ENCODE measurements at regions not wholly inside any gene's neighbourhood (a gene's known extent, or its start where the extent isn't known, plus 50 kb on each side); places are given as distances from the start of the nearest gene placed in this dataset.

DNA sequence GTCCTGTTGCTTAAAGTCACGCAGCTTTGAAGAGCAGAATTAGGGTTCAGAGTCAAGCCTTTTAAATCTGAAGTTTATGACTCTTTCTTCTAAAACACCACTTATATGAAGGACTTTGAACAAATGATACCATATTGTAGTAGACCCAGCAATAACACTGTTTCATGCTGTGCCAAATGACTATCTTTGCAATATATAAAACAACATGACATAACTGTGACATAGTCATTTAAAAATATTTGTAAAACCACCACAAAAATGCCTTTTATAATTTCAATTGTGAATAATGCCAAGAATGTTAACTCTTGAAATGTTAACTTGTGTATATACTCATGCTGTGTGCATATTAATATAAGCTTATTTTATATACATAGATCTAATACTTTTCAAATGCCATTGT lies 452.1 kb upstream of the NEGR1 start:
- Histone ChIP-seq H3K27ac (ENCODE audit: insufficient read depth, low read length, poor library complexity, severe bottlenecking) (no peak overlapping the region), H3K9me3 (ENCODE audit: control insufficient read depth in 2 of 2, low read length in 2 of 2) (peaks cover 0 to 6% of the 10 kb centered on the region in 2 experiments), H3K36me3 (ENCODE audit: control insufficient read depth, insufficient read depth, low read length) (no peaks in the 10 kb centered on the region), H3K27me3 (ENCODE audit: control insufficient read depth, insufficient read depth, low read length) (no peaks in the 10 kb centered on the region), H3K4me1 (ENCODE audit: control insufficient read depth, insufficient read depth, low read length, poor library complexity, severe bottlenecking) (no peaks in the 10 kb centered on the region), H3K4me3 (ENCODE audit: low read depth, low read length) (no peak overlapping the region)
- H3K9me3 Mint-ChIP-seq = peaks cover 0 to 41% (median 6%) of the 10 kb centered on the region in 7 donors
- H3K27ac Mint-ChIP-seq = no peak overlapping the region
- no peaks in the 10 kb centered on the region for H3K27me3 Mint-ChIP-seq
- DNase-seq (no peak), ATAC-seq (ENCODE audit: low read depth in 2 of 2) (no peak)
- no peak overlapping the region for H3K4me3 Mint-ChIP-seq
- H3K4me1 Mint-ChIP-seq = no peaks in the 10 kb centered on the region
- H3K36me3 Mint-ChIP-seq = no peaks in the 10 kb centered on the region

DNA sequence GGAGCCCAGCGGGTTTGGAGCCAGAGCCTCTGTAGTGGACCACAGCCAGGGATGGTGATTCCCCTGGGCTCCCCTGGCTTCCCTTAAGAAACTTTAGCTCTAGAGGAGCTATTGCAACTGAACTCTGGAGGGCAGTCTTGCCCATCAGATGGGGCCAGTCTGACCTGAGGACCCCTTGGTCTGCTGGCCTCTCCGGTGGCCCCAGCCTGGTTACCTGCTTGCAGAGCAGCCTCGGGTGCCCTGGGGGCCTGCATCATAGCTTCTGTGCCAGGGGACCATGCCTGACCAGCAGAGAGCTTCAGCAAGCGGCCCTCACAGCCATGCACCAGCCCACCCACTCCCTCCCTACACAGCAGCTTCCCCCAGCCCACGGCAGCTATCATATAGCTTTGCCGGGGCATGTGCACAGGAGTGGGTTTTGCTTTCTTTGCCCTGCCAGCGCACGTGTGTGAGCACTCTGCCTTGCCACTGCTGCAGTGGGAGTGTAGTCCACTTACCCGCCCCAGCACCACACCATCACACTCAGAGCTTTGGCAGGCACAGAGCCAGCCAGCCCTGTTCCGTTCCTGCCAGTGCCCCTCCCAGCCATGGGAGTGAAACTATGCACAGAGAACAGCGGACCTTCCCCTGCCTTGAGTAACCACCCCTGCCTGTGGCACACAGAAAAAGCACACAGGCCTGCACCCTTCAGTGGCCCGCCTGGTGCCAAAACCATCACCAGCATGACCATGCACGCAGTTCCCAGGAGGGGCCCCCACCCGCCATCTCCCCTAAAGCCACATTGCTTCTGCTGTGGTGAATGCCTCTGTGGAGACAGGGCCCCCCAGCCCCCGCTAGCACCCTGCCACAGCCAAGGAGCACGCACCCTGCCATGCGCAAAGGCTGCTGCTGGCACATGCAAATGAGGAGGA lies 442.9 kb upstream of the NEGR1 start:
- Mint-ChIP-seq H3K4me1 (no peaks in the 10 kb centered on the region), H3K36me3 (no peaks in the 10 kb centered on the region), H3K4me3 (no peak overlapping the region), H3K9me3 (peaks cover 0 to 16% (median 8%) of the 10 kb centered on the region in 7 donors), H3K27me3 (no peaks in the 10 kb centered on the region), H3K27ac (no peak overlapping the region)
- no peaks in the 10 kb centered on the region for H3K27me3 ChIP-seq (ENCODE audit: control insufficient read depth, insufficient read depth, low read length)
- H3K36me3 ChIP-seq (ENCODE audit: control insufficient read depth, insufficient read depth, low read length) = no peaks in the 10 kb centered on the region
- no peak overlapping the region for H3K27ac ChIP-seq (ENCODE audit: insufficient read depth, low read length, poor library complexity, severe bottlenecking)
- no peaks in the 10 kb centered on the region for H3K4me1 ChIP-seq (ENCODE audit: control insufficient read depth, insufficient read depth, low read length, poor library complexity, severe bottlenecking)
- no peak overlapping the region for H3K4me3 ChIP-seq (ENCODE audit: low read depth, low read length)
- ATAC-seq (ENCODE audit: low read depth in 2 of 2) = no peak
- H3K9me3 ChIP-seq (ENCODE audit: control insufficient read depth in 2 of 2, low read length in 2 of 2) = peaks cover 0 to 6% of the 10 kb centered on the region in 2 experiments
- DNase-seq = no peak

DNA sequence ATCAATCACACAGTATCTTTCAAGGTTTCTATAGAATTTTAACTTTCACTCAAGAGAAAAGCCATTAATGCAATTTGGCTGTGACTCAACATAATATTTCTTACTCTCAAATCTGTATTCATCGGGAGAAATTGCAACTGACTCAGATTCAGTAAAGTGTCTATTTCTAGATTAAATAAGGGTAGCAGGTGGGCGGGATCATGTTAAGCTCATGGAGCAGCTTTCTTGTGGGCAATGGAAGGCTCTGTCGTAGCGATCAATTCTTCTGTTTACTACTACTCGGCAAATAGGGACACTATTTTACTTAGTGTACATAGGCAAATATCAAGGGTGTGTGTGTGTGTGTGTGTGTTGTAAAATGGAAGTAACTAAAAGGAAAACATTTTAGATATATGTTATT lies 423.6 kb upstream of the NEGR1 start:
- no peak overlapping the region for H3K4me3 ChIP-seq (ENCODE audit: low read depth, low read length)
- DNase-seq = no peak
- no peak overlapping the region for H3K27ac ChIP-seq (ENCODE audit: insufficient read depth, low read length, poor library complexity, severe bottlenecking)
- Mint-ChIP-seq H3K9me3 (peaks cover 0 to 16% (median 4%) of the 10 kb centered on the region in 7 donors), H3K4me1 (no peaks in the 10 kb centered on the region), H3K27ac (no peak overlapping the region), H3K36me3 (no peaks in the 10 kb centered on the region), H3K4me3 (no peak overlapping the region), H3K27me3 (no peaks in the 10 kb centered on the region)
- no peak for ATAC-seq (ENCODE audit: low read depth in 2 of 2)
- H3K4me1 ChIP-seq (ENCODE audit: control insufficient read depth, insufficient read depth, low read length, poor library complexity, severe bottlenecking) = no peaks in the 10 kb centered on the region
- no peaks in the 10 kb centered on the region for H3K27me3 ChIP-seq (ENCODE audit: control insufficient read depth, insufficient read depth, low read length)
- H3K9me3 ChIP-seq (ENCODE audit: control insufficient read depth in 2 of 2, low read length in 2 of 2) = peaks cover 0 to 8% of the 10 kb centered on the region in 2 experiments
- no peaks in the 10 kb centered on the region for H3K36me3 ChIP-seq (ENCODE audit: control insufficient read depth, insufficient read depth, low read length)

DNA sequence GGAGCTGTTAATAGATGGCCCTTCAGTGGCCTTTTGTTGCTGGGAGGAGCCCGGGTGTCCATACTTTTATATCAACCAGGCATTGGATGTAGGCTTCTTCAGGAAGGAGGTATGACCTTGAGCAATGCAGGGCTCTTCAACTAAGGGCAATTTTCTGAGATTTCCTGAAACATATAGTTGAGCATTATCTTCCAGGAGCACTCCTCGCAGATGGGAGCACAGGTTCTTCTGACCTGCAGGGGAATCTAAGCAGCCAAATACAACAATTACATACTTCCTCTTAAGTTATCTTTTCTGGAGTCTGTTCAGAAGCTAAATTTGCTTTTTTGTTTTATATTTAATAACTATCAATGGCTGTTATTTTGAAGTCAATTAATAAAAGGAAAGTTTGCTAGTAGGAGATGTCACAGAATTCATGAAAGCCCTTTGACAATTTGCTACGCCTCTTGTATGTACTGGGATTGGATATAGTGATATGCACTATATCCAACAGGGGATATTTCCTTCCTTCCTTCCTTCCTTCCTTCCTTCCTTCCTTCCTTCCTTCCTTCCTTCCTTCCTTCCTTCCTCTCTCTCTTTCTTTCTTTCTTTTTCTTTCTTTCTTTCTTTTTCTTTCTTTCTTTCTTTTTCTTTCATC lies 422.6 kb upstream of the NEGR1 start:
- Mint-ChIP-seq H3K4me3 (no peak overlapping the region), H3K27ac (no peak overlapping the region), H3K36me3 (no peaks in the 10 kb centered on the region), H3K27me3 (no peaks in the 10 kb centered on the region), H3K9me3 (peaks cover 0 to 16% (median 2%) of the 10 kb centered on the region in 7 donors), H3K4me1 (no peaks in the 10 kb centered on the region)
- ATAC-seq (ENCODE audit: low read depth in 2 of 2) = no peak
- no peak overlapping the region for H3K4me3 ChIP-seq (ENCODE audit: low read depth, low read length)
- no peak overlapping the region for H3K27ac ChIP-seq (ENCODE audit: insufficient read depth, low read length, poor library complexity, severe bottlenecking)
- no peak for DNase-seq
- H3K36me3 ChIP-seq (ENCODE audit: control insufficient read depth, insufficient read depth, low read length) = no peaks in the 10 kb centered on the region
- peaks cover 0 to 5% of the 10 kb centered on the region in 2 experiments for H3K9me3 ChIP-seq (ENCODE audit: control insufficient read depth in 2 of 2, low read length in 2 of 2)
- no peaks in the 10 kb centered on the region for H3K27me3 ChIP-seq (ENCODE audit: control insufficient read depth, insufficient read depth, low read length)
- no peaks in the 10 kb centered on the region for H3K4me1 ChIP-seq (ENCODE audit: control insufficient read depth, insufficient read depth, low read length, poor library complexity, severe bottlenecking)

DNA sequence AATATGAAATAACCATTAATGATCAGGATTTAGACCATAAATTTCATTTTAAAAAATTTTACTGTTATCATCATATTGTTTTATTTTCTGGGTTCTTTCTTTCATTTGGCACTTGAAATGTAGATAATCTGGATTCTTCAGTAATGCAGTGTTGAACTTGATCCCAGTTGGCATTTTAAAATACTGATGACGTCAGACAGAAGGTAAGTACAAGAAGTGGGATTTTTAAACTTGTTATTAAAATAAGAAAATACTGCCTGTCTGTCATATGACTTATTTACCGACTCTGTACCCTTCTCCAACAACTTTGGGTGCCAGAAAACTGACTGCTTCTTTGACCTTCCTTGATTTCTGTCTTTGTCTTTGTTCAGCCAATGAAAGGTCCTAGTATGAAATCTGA lies 415.1 kb upstream of the NEGR1 start:
- DNase-seq (no peak), ATAC-seq (ENCODE audit: low read depth in 2 of 2) (no peak)
- Histone ChIP-seq H3K4me1 (ENCODE audit: control insufficient read depth, insufficient read depth, low read length, poor library complexity, severe bottlenecking) (no peaks in the 10 kb centered on the region), H3K4me3 (ENCODE audit: low read depth, low read length) (no peak overlapping the region), H3K9me3 (ENCODE audit: control insufficient read depth in 2 of 2, low read length in 2 of 2) (peaks cover 0 to 6% of the 10 kb centered on the region in 2 experiments), H3K27me3 (ENCODE audit: control insufficient read depth, insufficient read depth, low read length) (no peaks in the 10 kb centered on the region), H3K36me3 (ENCODE audit: control insufficient read depth, insufficient read depth, low read length) (no peaks in the 10 kb centered on the region), H3K27ac (ENCODE audit: insufficient read depth, low read length, poor library complexity, severe bottlenecking) (no peak overlapping the region)
- Mint-ChIP-seq H3K36me3 (no peaks in the 10 kb centered on the region), H3K4me1 (no peaks in the 10 kb centered on the region), H3K4me3 (no peak overlapping the region), H3K9me3 (peaks cover 2 to 42% (median 12%) of the 10 kb centered on the region in 7 donors), H3K27ac (no peak overlapping the region), H3K27me3 (no peaks in the 10 kb centered on the region)

DNA sequence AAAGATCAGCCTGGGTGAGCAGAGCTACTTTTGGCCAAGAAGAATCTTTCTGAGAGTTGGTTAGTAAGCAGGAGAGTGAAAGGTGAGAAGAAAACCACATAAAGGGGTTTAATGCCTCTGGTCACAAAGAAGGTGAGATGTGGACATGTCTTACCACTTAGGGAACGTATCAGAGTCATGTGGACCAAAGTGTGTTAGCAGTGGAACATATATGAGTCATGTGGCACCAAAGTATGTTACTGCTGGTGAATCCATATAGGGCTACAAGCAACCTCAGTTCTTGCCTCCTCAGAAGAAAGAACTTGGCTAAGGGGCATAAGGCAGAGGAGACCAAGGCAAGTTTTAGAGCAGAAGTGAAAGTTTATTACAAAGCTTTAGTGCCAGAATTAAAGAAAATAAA lies 411.6 kb upstream of the NEGR1 start:
- Histone ChIP-seq H3K9me3 (ENCODE audit: control insufficient read depth in 2 of 2, low read length in 2 of 2) (peaks cover 0 to 11% of the 10 kb centered on the region in 2 experiments), H3K4me3 (ENCODE audit: low read depth, low read length) (no peak overlapping the region), H3K36me3 (ENCODE audit: control insufficient read depth, insufficient read depth, low read length) (no peaks in the 10 kb centered on the region), H3K27me3 (ENCODE audit: control insufficient read depth, insufficient read depth, low read length) (no peaks in the 10 kb centered on the region), H3K27ac (ENCODE audit: insufficient read depth, low read length, poor library complexity, severe bottlenecking) (no peak overlapping the region), H3K4me1 (ENCODE audit: control insufficient read depth, insufficient read depth, low read length, poor library complexity, severe bottlenecking) (no peaks in the 10 kb centered on the region)
- no peaks in the 10 kb centered on the region for H3K36me3 Mint-ChIP-seq
- ATAC-seq (ENCODE audit: low read depth in 2 of 2) (no peak), DNase-seq (no peak)
- no peaks in the 10 kb centered on the region for H3K4me1 Mint-ChIP-seq
- peaks cover 0 to 42% (median 10%) of the 10 kb centered on the region in 7 donors for H3K9me3 Mint-ChIP-seq
- H3K27ac Mint-ChIP-seq = no peak overlapping the region
- H3K27me3 Mint-ChIP-seq = no peaks in the 10 kb centered on the region
- H3K4me3 Mint-ChIP-seq = no peak overlapping the region

DNA sequence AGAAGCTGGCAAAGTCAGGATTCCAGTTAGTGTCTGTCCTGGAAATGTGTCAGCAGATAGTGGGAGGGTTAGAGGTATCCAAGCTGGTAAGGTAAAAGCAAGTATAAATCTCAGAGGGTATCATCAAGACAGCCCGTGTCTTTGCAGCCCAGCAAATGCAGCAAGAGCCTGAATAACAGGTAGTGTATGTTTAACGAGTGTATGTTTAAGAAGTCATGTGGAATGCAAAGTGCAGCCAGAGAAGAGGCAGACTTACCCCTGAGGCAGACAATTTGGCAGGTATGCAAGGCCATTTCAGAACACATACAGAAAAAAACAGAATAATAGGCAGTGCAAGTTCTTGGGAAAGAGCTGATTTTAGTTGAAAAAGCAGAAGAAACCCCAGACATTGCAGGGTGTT lies 411.0 kb upstream of the NEGR1 start:
- H3K4me1 Mint-ChIP-seq = no peaks in the 10 kb centered on the region
- H3K36me3 Mint-ChIP-seq = no peaks in the 10 kb centered on the region

More for the DNA sequence above, 411.0 kb upstream of the NEGR1 start:
- Histone ChIP-seq H3K27me3 (ENCODE audit: control insufficient read depth, insufficient read depth, low read length) (no peaks in the 10 kb centered on the region), H3K27ac (ENCODE audit: insufficient read depth, low read length, poor library complexity, severe bottlenecking) (no peak overlapping the region), H3K4me1 (ENCODE audit: control insufficient read depth, insufficient read depth, low read length, poor library complexity, severe bottlenecking) (no peaks in the 10 kb centered on the region), H3K36me3 (ENCODE audit: control insufficient read depth, insufficient read depth, low read length) (no peaks in the 10 kb centered on the region), H3K4me3 (ENCODE audit: low read depth, low read length) (no peak overlapping the region), H3K9me3 (ENCODE audit: control insufficient read depth in 2 of 2, low read length in 2 of 2) (peaks cover 0 to 11% of the 10 kb centered on the region in 2 experiments)
- DNase-seq = no peak
- Mint-ChIP-seq H3K27ac (no peak overlapping the region), H3K27me3 (no peaks in the 10 kb centered on the region), H3K4me3 (no peak overlapping the region), H3K9me3 (peaks cover 0 to 47% (median 13%) of the 10 kb centered on the region in 7 donors)
- no peak for ATAC-seq (ENCODE audit: low read depth in 2 of 2)

Data from CD4-positive, CD25-positive, alpha-beta regulatory T cell (primary cell).